Astrocyte (in vitro differentiated cells and primary cell): ENCODE measurements at regions not wholly inside any gene's neighbourhood (a gene's known extent, or its start where the extent isn't known, plus 50 kb on each side); places are given as distances from the start of the nearest gene placed in this dataset.

Source experiments
- EZH2 ChIP-seq: IDR thresholded peaks from 2 replicates; pipeline ENCODE4 v1.6.1; 2012; ENCODE audit warnings: mild to moderate bottlenecking, low read length, inconsistent platforms; ENCODE audit not compliant: insufficient read depth
- TF ChIP-seq, protein P1 (sequence below): IDR thresholded peaks from 2 replicates; pipeline ENCODE4 v1.5.1; 2011; ENCODE audit warnings: low read depth, mild to moderate bottlenecking, inconsistent platforms, low read length, moderate library complexity; ENCODE audit not compliant: insufficient read depth

DNA sequence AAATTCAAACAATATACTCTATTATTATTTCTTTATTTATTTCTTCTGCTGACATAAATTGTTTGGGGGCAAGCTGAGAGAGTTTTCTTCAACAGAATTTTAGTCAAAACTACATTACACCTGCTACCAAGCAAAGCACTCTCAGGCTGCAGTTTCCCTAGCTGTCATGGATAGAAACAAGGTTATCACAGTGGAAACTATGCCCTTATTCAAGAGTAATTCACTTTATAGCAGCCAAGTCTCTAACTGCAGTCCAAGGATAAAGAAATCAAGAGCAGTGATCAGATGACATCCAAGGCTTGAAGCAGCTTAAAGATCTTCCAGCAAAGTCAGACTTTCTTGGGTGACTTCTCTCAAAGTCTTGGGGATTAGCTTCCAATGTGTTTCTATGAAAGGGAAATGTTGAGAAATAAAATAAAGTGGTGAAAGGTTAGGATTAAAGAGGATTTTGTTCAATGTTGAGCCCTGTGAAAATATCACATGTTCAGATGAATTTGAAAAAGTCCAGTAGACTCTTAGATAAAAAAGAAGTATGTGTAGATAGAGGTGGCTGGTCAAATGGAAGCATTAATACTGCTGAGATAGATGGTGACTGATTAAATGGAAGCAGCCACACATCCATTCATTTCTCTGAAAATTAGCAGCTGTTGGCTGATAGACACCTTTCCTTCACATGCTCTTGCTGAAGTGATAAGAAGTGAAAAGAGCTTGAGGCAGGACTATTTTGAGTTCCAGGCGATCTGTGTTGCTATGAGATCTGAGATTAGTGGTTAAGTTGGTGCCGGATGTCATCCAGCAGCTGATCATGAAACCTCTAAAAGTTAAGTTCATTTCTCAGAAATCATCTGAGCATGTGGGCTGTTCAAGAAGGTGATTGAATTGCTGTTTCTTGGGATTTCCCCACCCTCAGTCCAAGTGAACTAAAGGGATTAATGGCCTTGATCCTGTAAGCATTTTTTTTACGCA lies 257.8 kb upstream of the BTG1 start:
- TF ChIP-seq, protein P1, sequence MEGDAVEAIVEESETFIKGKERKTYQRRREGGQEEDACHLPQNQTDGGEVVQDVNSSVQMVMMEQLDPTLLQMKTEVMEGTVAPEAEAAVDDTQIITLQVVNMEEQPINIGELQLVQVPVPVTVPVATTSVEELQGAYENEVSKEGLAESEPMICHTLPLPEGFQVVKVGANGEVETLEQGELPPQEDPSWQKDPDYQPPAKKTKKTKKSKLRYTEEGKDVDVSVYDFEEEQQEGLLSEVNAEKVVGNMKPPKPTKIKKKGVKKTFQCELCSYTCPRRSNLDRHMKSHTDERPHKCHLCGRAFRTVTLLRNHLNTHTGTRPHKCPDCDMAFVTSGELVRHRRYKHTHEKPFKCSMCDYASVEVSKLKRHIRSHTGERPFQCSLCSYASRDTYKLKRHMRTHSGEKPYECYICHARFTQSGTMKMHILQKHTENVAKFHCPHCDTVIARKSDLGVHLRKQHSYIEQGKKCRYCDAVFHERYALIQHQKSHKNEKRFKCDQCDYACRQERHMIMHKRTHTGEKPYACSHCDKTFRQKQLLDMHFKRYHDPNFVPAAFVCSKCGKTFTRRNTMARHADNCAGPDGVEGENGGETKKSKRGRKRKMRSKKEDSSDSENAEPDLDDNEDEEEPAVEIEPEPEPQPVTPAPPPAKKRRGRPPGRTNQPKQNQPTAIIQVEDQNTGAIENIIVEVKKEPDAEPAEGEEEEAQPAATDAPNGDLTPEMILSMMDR = no peak
- no peak for TF ChIP-seq EZH2
